DMS114 treated with DMSO at 0.1 percent for 48 hours (cell line): ENCODE measurements at regions not wholly inside any gene's neighbourhood (a gene's known extent, or its start where the extent isn't known, plus 50 kb on each side); places are given as distances from the start of the nearest gene placed in this dataset.
"Not testable (repeated sequence)": the region's sequence is repeated elsewhere in the genome, so short reads cannot be mapped to it uniquely, and the experiment has no call there.

Source experiments
- DNase-seq: peaks from one replicate; lab custom pipeline; 2025; ENCODE audit not compliant: unreplicated experiment; lab: John Stamatoyannopoulos, UW

DNA sequence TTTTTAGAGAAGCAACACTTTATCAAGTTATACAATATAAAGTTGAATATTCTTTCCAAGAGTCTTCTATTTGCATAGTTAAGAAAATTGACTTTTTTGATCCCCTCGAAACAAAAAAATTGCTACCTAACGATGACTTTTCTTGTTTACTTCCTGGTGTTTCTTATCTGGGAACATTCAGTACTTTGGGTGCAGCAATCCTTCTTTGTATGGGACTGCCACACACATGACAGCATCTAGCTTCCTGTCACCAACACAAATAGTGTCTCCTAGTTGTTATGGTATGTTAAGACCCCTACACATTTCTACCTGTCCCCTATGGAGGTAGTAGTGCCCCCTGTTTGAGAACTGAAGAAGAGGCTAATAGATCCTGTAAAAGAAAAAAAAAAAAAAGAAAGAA, 841.7 kb upstream of the FAT3 start:
- no peak for DNase-seq

DNA sequence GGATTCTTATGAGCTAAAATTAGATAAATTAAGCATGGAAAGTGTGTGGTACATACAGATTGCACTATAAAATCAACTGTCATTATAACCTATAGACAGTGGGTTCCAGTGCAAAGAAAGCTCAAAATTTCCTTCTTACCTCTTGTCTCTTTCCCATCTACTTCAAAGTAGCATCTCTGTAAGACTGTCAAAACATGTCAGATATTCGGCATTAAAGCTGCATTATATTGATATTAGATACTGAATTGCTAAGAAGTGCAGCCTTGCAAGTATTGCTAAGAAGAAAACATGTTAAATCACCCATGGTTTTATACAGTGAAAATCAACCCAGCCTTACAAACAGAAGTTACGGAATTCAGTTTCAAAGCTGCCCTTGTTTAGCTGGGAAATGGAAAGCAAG, 849.8 kb upstream of the FAT3 start:
- DNase-seq = no peak

DNA sequence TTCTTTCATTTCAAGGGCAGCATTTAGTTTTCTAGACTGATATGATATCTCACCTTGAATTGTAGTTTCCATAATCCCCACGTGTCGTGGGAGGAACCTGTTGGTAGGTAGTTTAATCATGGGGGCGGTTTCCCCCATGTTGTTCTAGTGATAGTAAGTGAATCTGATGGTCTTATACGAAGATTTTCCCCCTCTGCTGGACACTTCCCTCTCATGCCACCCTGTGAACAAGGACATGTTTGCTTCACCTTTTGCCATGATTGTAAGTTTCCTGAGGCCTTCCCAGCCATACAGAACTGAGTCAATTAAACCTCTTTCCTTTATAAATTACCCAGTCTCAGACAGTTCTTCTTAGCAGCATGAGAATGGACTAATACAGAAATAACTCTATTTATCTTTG, 851.1 kb upstream of the FAT3 start:
- DNase-seq = no peak

DNA sequence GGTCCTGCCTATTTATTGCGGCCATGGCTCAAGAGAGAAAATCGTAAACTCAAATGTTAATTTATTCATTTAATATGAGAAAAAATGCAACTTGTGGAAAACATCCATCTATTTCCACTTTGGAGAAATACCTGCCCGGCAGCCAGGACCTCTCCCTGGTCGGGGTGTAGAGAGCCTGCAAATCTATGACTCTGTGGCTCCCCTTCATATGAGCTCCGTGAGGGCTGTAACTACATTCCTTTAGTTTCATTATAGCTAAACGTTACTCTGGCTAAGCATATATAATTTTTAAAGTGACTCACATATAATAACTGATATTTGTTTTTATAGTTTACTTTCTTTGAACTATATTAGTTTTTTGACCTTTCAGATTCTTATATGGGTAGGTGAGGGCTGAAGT, 857.8 kb upstream of the FAT3 start:
- DNase-seq = no peak

DNA sequence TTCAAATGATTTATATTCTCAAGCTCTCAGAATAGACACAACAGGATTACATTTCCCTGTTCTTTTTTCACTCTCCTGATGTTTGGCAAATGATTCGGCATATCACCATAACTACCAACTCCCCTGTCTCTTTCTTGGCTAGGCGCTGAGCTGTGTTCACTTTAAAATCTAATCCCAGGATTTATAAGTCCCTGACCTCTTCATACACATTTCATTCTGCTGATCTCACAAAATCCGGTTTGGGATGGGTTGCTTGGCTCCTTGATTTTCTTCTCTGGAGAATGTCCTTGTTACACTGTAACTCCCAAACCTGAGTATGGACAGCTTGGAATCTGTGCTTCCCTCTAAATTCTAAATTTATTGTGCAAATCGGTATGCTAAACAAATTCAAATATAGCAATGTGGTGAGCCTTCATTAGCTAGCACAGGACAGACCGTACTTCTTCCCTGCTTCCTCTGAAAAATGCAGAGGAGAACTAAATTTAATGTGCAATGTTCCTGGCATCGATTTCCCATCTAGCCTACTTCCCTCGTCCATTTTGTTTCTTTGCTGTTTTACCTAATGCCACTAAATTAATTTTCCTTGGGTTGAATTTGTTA, 858.5 kb upstream of the FAT3 start:
- DNase-seq = no peak

DNA sequence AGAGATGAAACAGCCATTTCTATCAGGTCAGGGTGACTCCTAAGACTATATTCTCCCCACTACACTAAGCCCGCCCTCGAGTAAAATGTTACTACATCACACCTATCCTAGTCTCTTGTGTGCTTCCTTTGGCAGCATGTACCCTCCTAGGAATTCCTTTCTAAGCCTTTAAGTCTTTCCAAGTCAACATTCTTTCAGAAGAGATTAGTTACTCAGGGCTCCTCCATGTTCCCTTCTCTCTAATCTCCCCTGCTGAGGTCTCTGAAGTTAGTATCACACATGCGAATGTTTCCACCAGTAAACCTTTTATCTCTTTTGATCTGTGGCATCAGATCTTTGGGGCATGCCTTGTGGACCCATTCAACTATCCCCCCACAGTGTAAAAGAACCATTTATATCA, 873.7 kb upstream of the FAT3 start:
- no peak for DNase-seq

DNA sequence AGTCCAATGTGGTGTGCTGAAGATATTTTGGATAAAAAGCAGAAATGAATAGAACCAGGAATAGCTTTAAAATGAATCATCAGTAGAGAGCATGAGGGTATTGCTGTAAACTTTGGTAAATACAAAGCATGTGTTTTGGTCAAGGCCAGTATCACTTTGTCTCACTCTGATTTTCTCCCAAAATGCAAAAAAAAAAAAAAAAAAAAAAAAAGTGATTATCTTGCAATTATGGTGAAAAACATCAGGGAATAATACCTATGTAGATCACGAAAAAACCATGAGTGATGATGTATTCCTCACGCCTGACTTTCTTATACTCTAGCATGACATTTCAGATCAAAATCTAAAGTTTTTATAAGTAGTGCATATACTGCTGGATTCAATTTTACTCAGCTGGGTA, 897.9 kb upstream of the FAT3 start:
- no peak for DNase-seq

DNA sequence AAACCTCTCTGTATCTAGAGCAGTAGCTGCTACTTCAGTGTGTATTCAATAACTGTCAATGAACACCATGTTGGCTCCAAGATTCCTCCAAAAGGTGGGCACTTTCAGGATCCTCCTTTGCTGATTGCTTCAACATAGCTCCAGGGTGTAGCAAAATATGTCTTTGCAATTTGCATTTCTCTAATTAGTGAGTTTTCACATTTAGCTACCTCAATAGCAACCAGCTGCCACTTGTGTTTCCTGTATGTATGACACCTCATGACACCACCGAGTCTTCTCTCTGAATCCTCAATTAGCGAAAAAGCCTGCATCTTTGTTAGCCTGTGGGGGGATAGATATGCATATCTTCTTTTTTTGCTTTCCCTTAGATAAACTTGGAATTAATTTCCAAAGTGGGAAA, 898.3 kb upstream of the FAT3 start:
- DNase-seq = no peak

DNA sequence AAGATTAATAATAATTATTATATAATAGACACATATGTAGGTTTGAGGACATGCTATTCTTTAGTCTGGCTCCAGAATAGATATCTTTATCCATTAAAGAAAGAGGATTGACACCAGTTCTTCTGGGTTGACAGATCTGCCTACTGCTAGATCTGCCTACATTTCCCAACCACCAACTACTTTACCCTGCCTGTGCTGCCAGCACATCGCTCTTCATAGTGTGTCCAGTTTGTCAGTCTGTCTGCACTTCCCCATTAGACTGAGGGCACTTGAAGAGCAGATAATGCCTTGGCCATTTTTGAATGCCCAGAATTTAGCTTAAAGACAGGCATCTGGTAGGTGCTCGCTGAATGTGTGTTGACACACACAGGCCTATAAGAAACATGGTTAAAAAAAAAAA, 910.1 kb upstream of the FAT3 start:
- DNase-seq = no peak

DNA sequence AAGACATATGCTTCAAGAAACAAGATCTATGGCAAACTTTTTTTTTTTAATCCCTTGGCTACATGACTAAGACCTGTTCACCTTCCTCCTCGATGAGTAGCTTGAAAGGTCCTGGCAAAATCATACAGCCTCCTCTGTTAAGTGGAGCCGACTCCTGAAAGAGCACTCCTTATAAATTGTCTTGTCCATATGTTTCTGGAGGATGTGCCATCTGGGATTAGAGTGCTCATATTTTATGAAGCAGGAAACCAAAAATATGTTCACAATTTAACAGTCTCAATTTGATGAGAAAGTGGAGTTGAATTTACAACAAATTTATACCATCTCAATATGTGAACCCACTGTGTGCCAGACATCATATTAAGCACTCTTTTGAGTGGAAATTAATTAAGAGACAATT, 912.1 kb upstream of the FAT3 start:
- no peak for DNase-seq

DNA sequence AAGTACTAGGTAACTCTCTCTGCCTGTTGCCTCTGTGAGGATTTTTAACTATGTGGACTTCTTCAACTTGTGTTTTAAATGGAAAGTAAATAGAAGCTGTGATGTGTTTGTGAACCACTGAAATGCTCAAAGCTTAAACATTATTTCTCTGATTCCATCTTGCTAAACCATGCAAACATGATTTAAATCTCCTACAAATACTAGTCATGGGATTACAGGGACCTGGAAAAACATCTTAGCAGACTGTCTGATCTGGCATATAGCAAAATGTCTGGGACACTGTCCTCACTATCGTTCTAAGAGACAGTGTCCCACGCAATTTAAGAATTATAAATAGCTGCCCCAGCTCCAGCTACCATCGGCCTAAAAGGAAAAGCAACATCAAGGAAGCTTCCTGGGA, 914.5 kb upstream of the FAT3 start:
- DNase-seq = no peak

DNA sequence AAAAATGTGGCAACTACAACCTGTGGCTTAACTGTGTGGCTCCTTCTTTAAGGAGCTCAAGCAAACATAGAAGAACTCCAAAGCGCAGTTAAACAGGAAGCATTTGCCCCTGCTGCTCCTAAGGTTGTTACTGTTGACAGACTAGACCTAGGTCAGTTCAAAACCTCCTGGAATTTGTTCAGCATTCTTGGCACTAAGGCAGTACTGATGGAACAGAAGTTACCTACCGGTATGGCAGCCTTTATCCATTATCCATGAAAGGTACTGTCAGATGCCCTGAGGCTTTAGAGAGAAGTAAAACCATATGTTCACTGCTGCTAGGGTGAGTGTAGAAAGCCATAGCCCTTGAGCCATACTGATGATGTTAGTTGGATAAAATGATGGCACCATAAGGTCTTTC, 916.5 kb upstream of the FAT3 start:
- DNase-seq = no peak

DNA sequence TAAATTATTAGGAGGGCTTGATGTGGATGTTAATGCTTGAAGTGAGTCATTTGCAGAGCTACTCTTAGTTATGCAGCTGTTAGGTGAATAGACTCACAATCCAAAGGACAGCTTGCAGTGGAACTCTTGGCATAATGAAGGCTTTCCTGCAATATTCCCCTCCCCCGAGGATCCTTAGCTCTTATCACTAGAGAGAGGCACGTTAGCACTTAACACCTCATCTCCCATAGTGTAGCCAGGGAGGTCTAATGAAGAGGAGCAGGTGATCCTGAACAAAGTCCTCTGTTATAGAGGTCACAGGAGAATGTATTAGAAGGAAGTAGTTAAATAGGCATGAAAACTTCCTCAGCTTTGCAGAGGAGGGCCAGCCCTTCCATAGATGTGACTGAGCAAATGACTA, 919.2 kb upstream of the FAT3 start:
- DNase-seq = no peak

DNA sequence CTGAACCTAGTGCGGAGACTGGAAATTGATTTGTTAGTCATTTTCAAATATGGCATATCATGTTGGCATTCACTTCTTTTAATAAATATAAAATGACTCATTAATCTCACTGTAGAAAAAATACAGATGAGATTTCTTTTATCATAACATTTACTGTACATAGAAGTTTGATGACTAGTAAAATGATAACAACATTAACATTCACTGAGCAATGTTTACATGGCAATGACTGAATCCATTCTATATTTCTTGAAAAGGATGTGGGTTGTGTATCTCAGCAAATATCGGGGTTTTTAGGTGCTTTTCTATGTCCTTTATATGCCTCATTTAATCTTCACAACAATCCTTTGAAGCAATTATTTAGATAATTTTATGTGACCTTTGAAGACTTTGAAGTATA, 920.9 kb upstream of the FAT3 start:
- no peak for DNase-seq

DNA sequence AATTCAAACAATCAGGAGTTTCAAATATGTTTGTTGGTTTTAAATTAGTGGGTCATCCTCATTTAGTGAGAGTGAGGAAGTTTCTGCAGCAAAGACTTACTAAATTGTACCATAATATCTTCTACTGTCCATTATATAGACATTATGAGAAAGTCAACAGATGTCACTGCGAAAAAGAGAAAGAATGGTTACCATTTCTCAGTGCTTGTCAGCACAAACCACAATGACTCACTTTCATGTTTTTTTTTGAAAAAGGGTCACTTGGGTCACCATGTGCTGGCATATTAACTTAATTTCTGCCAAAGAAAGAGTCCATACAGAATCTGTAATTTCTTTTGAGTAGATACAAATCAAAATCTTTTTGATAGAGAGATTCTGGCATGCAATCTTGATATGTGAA, 924.6 kb upstream of the FAT3 start:
- no peak for DNase-seq

DNA sequence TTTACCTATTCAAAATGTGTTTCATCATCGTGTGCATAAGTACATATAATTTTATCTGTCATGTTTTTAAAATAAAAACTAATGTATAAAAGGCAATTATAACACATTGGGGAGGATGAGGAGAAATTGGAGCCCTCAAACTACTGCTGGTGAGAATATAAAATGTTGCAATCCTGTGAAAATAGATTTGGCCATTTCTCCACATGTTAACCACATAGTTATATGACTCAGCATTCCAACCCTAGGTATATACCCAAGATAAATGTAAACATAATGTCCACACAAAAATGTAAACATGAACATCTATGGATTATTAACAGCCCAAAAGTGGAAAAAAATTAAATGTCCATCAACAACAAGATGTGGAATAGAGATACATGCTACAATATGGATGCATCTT, 928.0 kb upstream of the FAT3 start:
- no peak for DNase-seq

DNA sequence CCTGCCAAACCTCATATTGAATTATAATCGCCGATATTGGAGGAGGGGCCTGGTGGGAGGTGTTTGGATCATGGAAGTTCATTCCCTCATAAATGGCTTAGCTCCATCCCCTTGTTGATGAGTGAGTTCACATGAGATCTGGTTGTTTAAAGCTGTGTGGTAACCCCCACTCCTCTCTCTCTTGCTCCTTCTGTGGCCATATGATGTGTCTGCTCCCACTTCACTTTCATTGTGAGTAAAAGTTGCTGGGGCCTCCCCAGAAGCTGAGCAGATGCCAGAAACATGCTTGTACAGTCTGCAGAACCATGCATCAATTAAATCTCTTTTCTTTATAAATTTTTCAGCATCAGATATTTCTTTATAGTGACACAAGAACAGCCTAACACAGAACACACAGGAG, 929.0 kb upstream of the FAT3 start:
- DNase-seq = no peak

DNA sequence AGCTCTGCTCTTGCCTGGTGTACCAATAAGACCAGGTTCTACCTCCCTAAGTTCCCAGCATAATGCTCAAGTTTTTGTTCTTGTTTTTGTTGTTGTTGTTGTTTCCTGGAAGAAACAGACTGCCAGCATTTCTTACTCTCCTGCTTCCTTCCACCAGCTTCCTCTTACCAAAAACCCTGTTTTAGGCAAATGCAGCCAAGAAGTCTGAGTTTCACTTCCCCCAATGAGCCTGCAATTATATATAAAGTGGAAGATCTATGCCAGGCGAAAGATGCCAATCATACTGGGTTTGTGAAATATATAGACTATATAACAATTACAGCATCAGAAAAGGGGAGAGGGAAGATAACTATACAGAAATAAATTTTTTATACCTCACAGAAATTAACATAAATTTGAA, 931.5 kb upstream of the FAT3 start:
- no peak for DNase-seq

DNA sequence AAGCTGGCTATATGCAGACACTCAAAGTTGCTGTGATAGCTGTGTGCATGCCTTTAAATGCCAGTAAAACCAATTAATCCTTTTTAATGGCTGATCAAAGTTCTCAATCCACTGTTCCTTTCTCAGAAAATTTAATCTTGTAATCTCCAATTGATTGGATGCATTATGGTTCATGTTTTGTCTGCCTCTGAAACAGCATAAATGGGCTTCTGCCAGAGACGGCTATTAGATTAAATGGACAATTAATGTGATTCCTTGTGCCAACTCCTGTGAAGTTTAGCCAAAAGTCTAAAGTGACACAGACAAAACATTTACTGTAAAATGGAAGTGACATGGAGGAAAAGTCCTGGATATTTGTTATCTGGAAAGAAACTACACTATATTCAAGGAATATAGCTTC, 952.5 kb upstream of the FAT3 start:
- no peak for DNase-seq

DNA sequence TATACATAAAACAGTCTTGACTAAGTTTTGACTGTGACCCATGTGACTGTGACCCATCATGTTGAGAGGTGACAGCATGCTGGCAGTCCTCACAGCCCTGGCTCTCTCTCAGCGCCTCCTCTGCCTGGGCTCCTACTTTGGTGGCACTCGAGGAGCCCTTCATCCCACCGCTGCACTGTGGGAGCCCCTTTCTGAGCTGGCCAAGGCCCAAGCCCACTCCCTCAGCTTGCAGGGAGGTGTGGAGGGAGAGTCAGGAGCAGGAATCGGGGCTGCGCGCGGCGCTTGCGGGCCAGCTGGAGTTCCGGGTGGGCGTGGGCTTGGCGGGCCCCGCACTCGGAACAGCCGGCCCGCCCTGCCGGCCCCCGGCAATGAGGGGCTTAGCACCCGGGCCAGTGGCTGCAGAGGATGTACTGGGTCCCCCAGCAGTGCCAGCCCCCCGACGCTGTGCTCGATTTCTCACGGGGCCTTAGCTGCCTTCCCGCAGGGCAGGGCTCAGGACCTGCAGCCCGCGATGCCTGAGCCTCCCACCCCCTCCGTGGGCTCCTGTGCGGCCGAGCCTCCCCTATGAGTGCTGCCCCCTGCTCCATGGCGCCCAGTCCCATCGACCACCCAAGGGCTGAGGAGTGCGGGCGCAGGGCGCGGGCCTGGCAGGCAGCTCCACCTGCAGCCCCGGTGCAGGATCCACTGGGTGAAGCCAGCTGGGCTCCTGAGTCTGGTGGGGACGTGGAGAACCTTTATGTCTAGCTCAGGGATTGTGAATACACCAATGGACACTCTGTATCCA, 955.9 kb upstream of the FAT3 start:
- DNase-seq = not testable (repeated sequence)

DNA sequence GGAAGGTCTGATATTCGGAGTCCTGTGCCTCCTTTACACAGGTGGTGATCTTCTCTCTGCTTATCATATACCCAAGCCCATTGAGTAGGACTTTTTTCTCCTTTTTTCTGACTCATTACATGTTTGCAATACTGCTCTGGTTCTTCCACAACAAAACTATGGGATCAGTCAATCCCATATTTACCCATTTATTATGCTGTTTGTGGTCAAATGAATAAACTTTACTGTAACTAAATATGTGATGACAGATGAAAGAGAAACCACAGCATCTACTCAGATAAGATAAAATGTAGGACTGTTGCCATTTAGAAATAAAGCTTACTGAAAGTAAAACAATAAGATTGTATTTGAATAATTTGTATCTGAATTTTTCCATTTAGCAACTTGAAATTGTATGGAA, 958.7 kb upstream of the FAT3 start:
- no peak for DNase-seq

DNA sequence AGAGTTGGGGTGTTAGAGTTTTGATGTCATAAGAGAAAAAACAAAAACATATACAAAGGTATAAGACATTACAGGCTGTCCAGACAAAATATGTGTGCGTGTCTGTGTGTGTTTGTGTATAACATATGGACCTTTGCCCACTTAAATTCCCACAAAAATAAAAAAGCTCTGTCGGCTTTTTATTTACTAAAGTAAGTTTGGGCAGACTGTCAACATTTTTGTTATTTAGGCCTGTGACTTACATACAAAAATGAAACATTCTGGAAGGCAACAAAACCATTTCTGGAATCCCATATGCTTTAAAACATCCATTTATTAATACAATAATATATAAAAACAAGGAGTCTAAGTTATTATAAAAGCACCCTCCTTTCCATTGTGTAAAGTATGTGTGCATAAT, 960.1 kb upstream of the FAT3 start:
- DNase-seq = no peak
